Transverse colon (tissue), 4 donors: ENCODE measurements at regions not wholly inside any gene's neighbourhood (a gene's known extent, or its start where the extent isn't known, plus 50 kb on each side); places are given as distances from the start of the nearest gene placed in this dataset.

Experiments used
- CTCF ChIP-seq, 5 experiments: fragments of 200-600 bp in 3 of 5; fragments of 450-650 bp in 2 of 5; sonication (generic) in 3 of 5; IDR thresholded peaks; 1 replicate in 2 of 5; 2 replicates in 3 of 5; pipeline ENCODE4 v1.5.1; 2016 to 2017; ENCODE audit warnings: antibody characterized with exemption in 5 of 5, inconsistent platforms in 3 of 5, mild to moderate bottlenecking in 2 of 5, moderate library complexity in 1 of 5
- EP300 ChIP-seq: sonication (generic); formaldehyde crosslinking; IDR thresholded peaks from one replicate; pipeline ENCODE4 v1.6.1; 2017; ENCODE audit warnings: antibody characterized with exemption, low read depth
- POLR2A ChIP-seq: fragments of 450-650 bp; IDR thresholded peaks from one replicate; pipeline ENCODE4 v1.6.1; 2016; ENCODE audit warnings: antibody characterized with exemption, mild to moderate bottlenecking, moderate library complexity
- POLR2AphosphoS5 ChIP-seq, 3 donors: sonication (generic); formaldehyde crosslinking; IDR thresholded peaks; one replicate each; pipeline ENCODE4 v1.6.1; 2016; ENCODE audit warnings: antibody characterized with exemption in 3 of 3

GRCh38 chrX:143340190-143340589, 177.1 kb downstream of the SPANXN3 start:
- TF ChIP-seq POLR2A: no peak
- TF ChIP-seq CTCF (IDR thresholded peaks at IDR 0.05): no peak
- no peak for TF ChIP-seq POLR2AphosphoS5 (IDR thresholded peaks at IDR 0.05)
- TF ChIP-seq EP300: no peak
